ENCODE measurements at regions not wholly inside any gene's neighbourhood (a gene's known extent, or its start where the extent isn't known, plus 50 kb on each side); places are given as distances from the start of the nearest gene placed in this dataset.

DNA sequence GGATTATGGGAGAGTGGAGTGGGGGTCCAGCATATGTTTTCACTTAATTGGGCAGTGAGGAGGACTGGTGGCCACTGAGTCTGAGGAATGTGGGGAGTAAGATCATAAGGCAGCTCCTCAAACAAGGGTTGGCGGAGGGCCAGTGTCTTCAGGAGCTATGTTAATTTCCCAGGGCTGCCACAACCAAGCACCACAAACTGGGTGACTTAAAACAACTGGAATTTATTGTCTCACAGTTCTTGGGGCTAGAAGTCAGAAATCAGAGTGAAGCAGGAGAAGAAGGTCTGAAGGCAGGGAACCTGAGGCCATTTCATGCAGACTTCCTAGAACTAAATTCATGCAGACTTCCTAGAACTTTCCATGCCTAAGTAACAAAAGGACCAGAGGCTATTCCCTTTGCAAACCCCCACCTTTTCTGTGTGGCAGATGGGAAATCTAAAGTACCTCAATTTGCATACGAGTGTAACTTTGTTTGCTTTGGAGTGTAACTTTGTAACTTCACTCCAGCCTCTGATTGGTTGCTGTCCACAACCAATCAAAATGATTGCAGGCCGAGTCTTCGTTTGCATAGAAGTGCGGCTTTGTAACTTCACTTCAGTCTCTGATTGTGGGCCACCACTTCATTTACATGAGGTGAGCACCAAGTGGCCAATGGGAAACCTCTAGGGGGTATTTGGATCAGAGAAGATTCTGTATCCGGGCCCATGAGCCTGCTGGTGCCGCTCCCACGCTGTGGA lies 50.5 kb upstream of the ZBED5 start:
- Histone ChIP-seq H3K4me1 (peaks cover 0 to 7% (median 0%) of the 10 kb centered on the region in 4 donors), H3K27ac (no peak overlapping the region), H3K36me3 (no peaks in the 10 kb centered on the region), H3K27me3 (no peaks in the 10 kb centered on the region), H3K9me3 (no peaks in the 10 kb centered on the region), H3K4me3 (no peak overlapping the region)
- intact Hi-C loops (cut with DNase I; ENCODE audit: low total_unique reads) = no loop called here
- no peak for DNase-seq
- WGBS, 5 donors = 87 to 93% (median 88%) methylated on average over 8 of the region's 8 CpGs
- TF ChIP-seq EP300 (IDR thresholded peaks at IDR 0.05) (no peak), POLR2AphosphoS5 (IDR thresholded peaks at IDR 0.05) (no peak), POLR2A (IDR thresholded peaks at IDR 0.05) (no peak)
- TF ChIP-seq, protein P1, sequence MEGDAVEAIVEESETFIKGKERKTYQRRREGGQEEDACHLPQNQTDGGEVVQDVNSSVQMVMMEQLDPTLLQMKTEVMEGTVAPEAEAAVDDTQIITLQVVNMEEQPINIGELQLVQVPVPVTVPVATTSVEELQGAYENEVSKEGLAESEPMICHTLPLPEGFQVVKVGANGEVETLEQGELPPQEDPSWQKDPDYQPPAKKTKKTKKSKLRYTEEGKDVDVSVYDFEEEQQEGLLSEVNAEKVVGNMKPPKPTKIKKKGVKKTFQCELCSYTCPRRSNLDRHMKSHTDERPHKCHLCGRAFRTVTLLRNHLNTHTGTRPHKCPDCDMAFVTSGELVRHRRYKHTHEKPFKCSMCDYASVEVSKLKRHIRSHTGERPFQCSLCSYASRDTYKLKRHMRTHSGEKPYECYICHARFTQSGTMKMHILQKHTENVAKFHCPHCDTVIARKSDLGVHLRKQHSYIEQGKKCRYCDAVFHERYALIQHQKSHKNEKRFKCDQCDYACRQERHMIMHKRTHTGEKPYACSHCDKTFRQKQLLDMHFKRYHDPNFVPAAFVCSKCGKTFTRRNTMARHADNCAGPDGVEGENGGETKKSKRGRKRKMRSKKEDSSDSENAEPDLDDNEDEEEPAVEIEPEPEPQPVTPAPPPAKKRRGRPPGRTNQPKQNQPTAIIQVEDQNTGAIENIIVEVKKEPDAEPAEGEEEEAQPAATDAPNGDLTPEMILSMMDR (IDR thresholded peaks at IDR 0.05) = no peak

Measured in stomach (tissue), 8 donors.